Osteoblast (primary cell): ENCODE measurements at regions not wholly inside any gene's neighbourhood (a gene's known extent, or its start where the extent isn't known, plus 50 kb on each side); places are given as distances from the start of the nearest gene placed in this dataset.

Experiments
- DNase-seq: peaks from one replicate; pipeline ENCODE4 v3.0.0; 2011; ENCODE audit warnings: low spot score, mixed read lengths; ENCODE audit not compliant: insufficient read length; ENCODE audit errors: missing footprints
- H2AFZ ChIP-seq: 2 replicates; pipeline ENCODE4 v1.6.0; 2011; ENCODE audit warnings: mild to moderate bottlenecking, low read length
- H3K27ac ChIP-seq: 2 replicates; pipeline ENCODE4 v1.5.1; 2011; ENCODE audit warnings: mild to moderate bottlenecking, low read depth, low read length, moderate library complexity
- H3K27me3 ChIP-seq: 2 replicates; pipeline ENCODE4 v1.6.0; 2012; ENCODE audit warnings: mild to moderate bottlenecking, control low read depth, inconsistent platforms, low read length, moderate library complexity; ENCODE audit not compliant: insufficient read depth
- H3K36me3 ChIP-seq: 2 replicates; pipeline ENCODE4 v1.5.1; 2011; ENCODE audit warnings: mild to moderate bottlenecking, low read length, control low read depth, moderate library complexity; ENCODE audit not compliant: insufficient read depth
- H3K4me1 ChIP-seq: 2 replicates; pipeline ENCODE4 v1.5.1; 2011; ENCODE audit warnings: mild to moderate bottlenecking, low read length, control low read depth, moderate library complexity; ENCODE audit not compliant: insufficient read depth
- H3K4me2 ChIP-seq: 2 replicates; pipeline ENCODE4 v1.6.0; 2011; ENCODE audit warnings: mild to moderate bottlenecking, low read length; ENCODE audit not compliant: insufficient read depth
- H3K4me3 ChIP-seq: fragments of 200-600 bp; sonication (generic); 3 replicates; pipeline ENCODE4 v1.5.1; 2012; ENCODE audit warnings: mild to moderate bottlenecking, low read length, inconsistent platforms; ENCODE audit not compliant: insufficient read depth
- H3K79me2 ChIP-seq: 2 replicates; pipeline ENCODE4 v1.6.0; 2012; ENCODE audit warnings: mild to moderate bottlenecking, low read length, control low read depth, inconsistent platforms; ENCODE audit not compliant: insufficient read depth
- H3K9me3 ChIP-seq: 2 replicates; pipeline ENCODE4 v1.5.1; 2011; ENCODE audit warnings: low read depth, low read length, control low read depth
- H4K20me1 ChIP-seq: 2 replicates; pipeline ENCODE4 v1.6.0; 2012; ENCODE audit warnings: mild to moderate bottlenecking, low read length, control low read depth; ENCODE audit not compliant: insufficient read depth
- CTCF ChIP-seq: IDR thresholded peaks from 2 replicates; pipeline ENCODE4 v1.5.1; 2011; ENCODE audit warnings: mild to moderate bottlenecking, low read depth, low read length, moderate library complexity; ENCODE audit errors: extremely low read depth

DNA sequence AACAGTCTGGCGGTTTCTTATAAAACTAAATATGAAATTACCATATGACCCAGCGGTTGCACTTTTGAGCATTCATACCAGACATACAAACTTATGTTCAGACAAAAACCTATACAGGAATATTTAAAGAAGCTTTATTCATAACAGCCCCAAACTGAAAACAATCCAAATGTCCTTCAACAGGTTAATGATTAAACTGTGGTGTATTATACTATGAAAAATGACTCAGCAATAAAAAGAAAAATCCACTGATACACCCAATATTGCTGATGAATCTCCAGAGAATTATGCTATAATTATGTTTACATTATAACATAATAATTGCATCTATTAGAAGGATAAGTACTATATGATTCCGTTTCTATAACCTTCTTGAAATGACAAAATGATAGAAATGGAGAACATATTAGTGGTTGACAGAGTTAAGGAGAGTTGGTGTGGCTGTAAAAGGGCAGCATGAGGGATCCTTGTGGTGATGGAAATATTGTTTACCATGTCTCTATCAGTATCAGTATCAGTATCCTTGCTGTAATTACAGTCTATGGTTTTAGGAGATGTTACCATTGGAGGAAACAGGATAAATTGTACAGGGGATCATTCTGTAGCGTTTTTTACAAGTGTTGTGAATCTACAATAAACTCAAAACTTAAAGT lies 127.1 kb downstream of the DSC3 start:
- no peaks in the 10 kb centered on the region for H3K9me3 ChIP-seq
- no peaks in the 10 kb centered on the region for H3K36me3 ChIP-seq

DNA sequence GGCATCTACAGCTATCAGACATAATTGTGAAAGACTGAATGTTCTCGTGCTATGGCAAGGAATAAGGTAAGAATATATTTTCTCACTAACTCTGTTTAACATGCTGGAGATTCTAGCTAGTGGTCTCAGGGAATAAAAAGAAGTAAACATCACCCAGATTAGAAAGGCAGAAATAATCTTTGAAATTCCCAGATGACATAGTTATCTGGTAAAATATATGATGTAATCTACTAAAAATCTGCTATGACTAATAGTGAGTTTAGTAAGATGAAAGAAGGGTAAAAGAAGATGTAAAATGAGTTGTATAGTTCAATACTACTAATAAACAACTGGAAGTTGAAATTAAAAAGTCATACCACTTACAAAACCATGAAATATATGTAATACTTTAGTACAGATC lies 134.2 kb downstream of the DSC3 start:
- Histone ChIP-seq H3K27me3 (no peaks in the 10 kb centered on the region), H4K20me1 (no peaks in the 10 kb centered on the region), H3K36me3 (no peaks in the 10 kb centered on the region), H3K27ac (no peak overlapping the region), H3K79me2 (no peaks in the 10 kb centered on the region), H2AFZ (no peak overlapping the region), H3K4me2 (no peak overlapping the region), H3K4me1 (no peaks in the 10 kb centered on the region), H3K9me3 (no peaks in the 10 kb centered on the region), H3K4me3 (no peak overlapping the region)
- no peak for DNase-seq
- no peak for TF ChIP-seq CTCF

More for the DNA sequence above, 127.1 kb downstream of the DSC3 start:
- Histone ChIP-seq H3K79me2 (no peaks in the 10 kb centered on the region), H3K4me2 (no peak overlapping the region), H3K27me3 (no peaks in the 10 kb centered on the region), H3K4me1 (no peaks in the 10 kb centered on the region), H4K20me1 (no peaks in the 10 kb centered on the region), H3K27ac (no peak overlapping the region), H2AFZ (no peak overlapping the region), H3K4me3 (no peak overlapping the region)
- DNase-seq = no peak
- TF ChIP-seq CTCF = no peak

DNA sequence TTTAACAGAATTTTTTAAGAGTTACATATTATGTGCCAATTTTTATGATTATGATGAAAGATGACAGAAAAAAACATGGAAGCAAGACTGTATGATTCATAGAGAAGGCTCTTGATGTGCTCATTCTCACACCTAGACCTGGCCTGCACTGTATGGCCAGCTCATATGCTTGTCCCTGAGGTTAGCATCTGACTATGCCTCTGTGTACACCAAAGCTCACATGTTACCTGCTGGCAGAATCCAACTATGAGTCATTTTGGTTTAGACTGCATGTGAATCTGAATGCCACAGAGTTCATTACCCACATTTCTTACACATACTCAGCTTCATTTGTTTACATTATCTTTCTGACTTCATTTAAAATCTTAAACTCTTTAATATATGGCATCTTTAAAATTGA lies 139.0 kb downstream of the DSC3 start:
- TF ChIP-seq CTCF = no peak
- Histone ChIP-seq H3K9me3 (no peaks in the 10 kb centered on the region), H4K20me1 (no peaks in the 10 kb centered on the region), H2AFZ (no peak overlapping the region), H3K79me2 (no peaks in the 10 kb centered on the region), H3K27ac (no peak overlapping the region), H3K4me2 (no peak overlapping the region), H3K4me1 (no peaks in the 10 kb centered on the region), H3K27me3 (no peaks in the 10 kb centered on the region), H3K4me3 (no peak overlapping the region), H3K36me3 (no peaks in the 10 kb centered on the region)
- DNase-seq = no peak

DNA sequence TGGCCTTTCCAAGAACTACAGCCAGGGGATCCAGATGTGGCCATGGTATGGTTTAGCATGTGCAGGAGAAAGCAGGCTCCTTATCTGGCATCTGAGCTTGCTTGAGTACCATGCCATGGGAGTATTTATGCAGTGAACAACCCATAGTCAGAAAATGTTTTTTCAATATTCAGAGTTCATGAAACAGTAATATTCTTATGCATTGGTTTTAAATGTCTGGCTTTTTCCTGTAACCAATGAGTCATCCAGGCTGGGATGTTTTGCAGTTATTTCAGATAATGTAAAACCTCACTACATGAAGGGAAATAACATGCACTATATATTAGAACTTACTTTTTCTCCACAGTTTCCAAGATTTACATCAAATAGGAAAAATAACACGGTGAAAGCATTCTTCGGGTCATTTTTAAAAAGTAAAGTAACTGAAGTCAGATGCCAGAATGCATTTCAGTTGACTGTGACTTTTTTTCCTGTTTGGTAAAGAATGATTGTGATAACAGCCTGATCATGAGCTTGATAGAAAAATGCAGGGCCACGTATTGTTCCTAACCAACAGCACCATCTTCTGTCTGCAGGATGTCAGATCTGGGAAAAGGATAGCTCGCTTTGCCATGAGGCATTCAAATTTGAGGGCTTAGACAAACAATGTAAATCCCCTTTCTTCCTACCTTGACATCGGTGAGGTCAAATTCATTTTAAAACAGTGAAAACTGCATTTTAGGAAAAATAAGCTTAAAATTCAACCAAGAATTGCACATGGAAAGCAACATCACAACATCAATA lies 152.8 kb downstream of the DSC3 start:
- no peaks in the 10 kb centered on the region for H3K4me1 ChIP-seq
- H3K4me2 ChIP-seq = no peak overlapping the region
- no peak for TF ChIP-seq CTCF
- H3K9me3 ChIP-seq = no peaks in the 10 kb centered on the region
- no peak overlapping the region for H3K4me3 ChIP-seq
- H3K27ac ChIP-seq = no peak overlapping the region
- H4K20me1 ChIP-seq = no peaks in the 10 kb centered on the region
- no peak overlapping the region for H2AFZ ChIP-seq
- no peaks in the 10 kb centered on the region for H3K36me3 ChIP-seq
- peak; percentile 9 for DNase-seq
- H3K27me3 ChIP-seq = no peaks in the 10 kb centered on the region
- no peaks in the 10 kb centered on the region for H3K79me2 ChIP-seq
